Thyroid gland (tissue), 4 donors: ENCODE measurements at regions not wholly inside any gene's neighbourhood (a gene's known extent, or its start where the extent isn't known, plus 50 kb on each side); places are given as distances from the start of the nearest gene placed in this dataset.

ENCODE experiments used
- DNase-seq, 2 donors: peaks; one replicate each; pipeline ENCODE4 v3.0.0-alpha.2; 2019
- H3K27ac ChIP-seq, 3 donors: fragments of 200-600 bp; sonication (generic); 1 replicate in 2 of 3; 2 replicates in 1 of 3; pipeline ENCODE4 v1.5.1; 2016 to 2019; ENCODE audit warnings: mild to moderate bottlenecking in 1 of 3, moderate library complexity in 1 of 3
- H3K27me3 ChIP-seq: fragments of 200-600 bp; sonication (generic); one replicate; pipeline ENCODE4 v1.5.1; 2019
- H3K36me3 ChIP-seq, 2 donors: fragments of 200-600 bp; sonication (generic); one replicate each; pipeline ENCODE4 v1.5.1; 2016 to 2019
- H3K4me1 ChIP-seq, 2 donors: fragments of 200-600 bp; sonication (generic); one replicate each; pipeline ENCODE4 v1.5.1; 2017 to 2019
- H3K4me3 ChIP-seq, 3 donors: fragments of 200-600 bp; sonication (generic); replicated peaks in 1 of 3; 1 replicate in 2 of 3; 2 replicates in 1 of 3; pipeline ENCODE4 v1.5.1; 2016; ENCODE audit warnings: mild to moderate bottlenecking in 1 of 3
- H3K9me3 ChIP-seq: fragments of 200-600 bp; sonication (generic); one replicate; pipeline ENCODE4 v1.5.1; 2017
- POLR2A ChIP-seq, 2 donors: fragments of 450-650 bp; IDR thresholded peaks; one replicate each; pipeline ENCODE4 v1.6.1; 2017; ENCODE audit warnings: antibody characterized with exemption in 2 of 2, mild to moderate bottlenecking in 2 of 2, moderate library complexity in 1 of 2
- WGBS, 2 donors: methylation state at CpG; one replicate each; pipeline ENCODE4 v1.1.5; 2017; 5-methylcytosine and 5-hydroxymethylcytosine counted together
- intact Hi-C: fragments of 100-400 bp; cut with DNase I; formaldehyde crosslinking; loops from one replicate; pipeline ENCODE4 v1.15.1; 2023
- TF ChIP-seq, protein P1 (sequence below), 6 experiments: fragments of 200-600 bp in 3 of 6; fragments of 450-650 bp in 3 of 6; sonication (generic) in 3 of 6; IDR thresholded peaks; one replicate each; pipeline ENCODE4 v1.5.1; 2016 to 2019; ENCODE audit warnings: antibody characterized with exemption in 6 of 6, mild to moderate bottlenecking in 2 of 6, inconsistent platforms in 1 of 6, moderate library complexity in 1 of 6

DNA sequence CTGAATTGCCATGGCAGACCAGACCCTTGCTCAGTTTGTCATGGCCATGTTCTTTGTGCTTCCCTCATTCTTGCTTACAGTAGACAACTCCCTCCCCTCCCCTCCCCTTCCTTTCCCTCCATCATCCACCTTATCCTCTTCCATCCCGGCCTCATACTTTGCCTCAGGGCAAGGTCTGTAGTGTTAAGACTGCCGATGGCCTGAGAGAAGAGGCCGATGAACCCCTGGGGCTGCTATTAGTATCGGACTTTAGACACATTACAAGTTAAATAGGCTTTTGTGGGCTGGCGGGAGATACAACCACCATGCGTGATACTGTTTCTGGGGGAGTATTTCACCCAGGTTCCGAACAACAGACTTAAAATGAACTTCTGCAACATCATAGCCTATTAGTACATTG is 364.5 kb upstream of the ZFHX3 start:
- no peak for TF ChIP-seq POLR2A (IDR thresholded peaks at IDR 0.05)
- TF ChIP-seq, protein P1, sequence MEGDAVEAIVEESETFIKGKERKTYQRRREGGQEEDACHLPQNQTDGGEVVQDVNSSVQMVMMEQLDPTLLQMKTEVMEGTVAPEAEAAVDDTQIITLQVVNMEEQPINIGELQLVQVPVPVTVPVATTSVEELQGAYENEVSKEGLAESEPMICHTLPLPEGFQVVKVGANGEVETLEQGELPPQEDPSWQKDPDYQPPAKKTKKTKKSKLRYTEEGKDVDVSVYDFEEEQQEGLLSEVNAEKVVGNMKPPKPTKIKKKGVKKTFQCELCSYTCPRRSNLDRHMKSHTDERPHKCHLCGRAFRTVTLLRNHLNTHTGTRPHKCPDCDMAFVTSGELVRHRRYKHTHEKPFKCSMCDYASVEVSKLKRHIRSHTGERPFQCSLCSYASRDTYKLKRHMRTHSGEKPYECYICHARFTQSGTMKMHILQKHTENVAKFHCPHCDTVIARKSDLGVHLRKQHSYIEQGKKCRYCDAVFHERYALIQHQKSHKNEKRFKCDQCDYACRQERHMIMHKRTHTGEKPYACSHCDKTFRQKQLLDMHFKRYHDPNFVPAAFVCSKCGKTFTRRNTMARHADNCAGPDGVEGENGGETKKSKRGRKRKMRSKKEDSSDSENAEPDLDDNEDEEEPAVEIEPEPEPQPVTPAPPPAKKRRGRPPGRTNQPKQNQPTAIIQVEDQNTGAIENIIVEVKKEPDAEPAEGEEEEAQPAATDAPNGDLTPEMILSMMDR (IDR thresholded peaks at IDR 0.05) = no peak
- Histone ChIP-seq H3K9me3 (no peaks in the 10 kb centered on the region), H3K4me1 (no peaks in the 10 kb centered on the region), H3K4me3 (no peak overlapping the region), H3K27ac (no peak overlapping the region), H3K27me3 (no peaks in the 10 kb centered on the region), H3K36me3 (no peaks in the 10 kb centered on the region)
- 92 to 97% methylated on average over 7 of the region's 7 CpGs for WGBS, 2 donors
- no peak for DNase-seq
- intact Hi-C loops = no loop called here

DNA sequence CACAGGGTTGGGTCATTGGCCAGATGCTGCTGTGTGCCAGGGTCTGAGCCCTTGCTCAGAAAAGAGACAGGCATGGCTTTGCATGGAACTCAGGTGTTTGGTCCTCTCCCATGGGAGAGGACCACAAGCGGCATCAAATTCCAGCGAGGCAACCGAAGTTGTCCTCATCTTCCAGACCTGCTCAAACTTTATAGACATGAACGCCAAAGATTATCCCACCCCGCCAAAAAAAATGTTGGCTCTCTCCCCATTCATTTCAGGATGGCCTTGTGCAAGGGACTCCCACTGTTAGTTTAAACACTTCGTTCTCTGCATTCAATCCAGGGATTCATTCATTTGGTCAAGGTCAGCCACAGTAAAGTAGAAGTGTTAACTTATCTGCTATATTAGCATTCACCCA is 360.8 kb upstream of the ZFHX3 start:
- H3K9me3 ChIP-seq = no peaks in the 10 kb centered on the region
- H3K4me1 ChIP-seq = no peaks in the 10 kb centered on the region
- H3K27ac ChIP-seq = no peak overlapping the region
- TF ChIP-seq POLR2A (IDR thresholded peaks at IDR 0.05) = no peak
- TF ChIP-seq, protein P1 (IDR thresholded peaks at IDR 0.05) = no peak
- DNase-seq = no peak
- no peak overlapping the region for H3K4me3 ChIP-seq
- intact Hi-C loops = no loop called here
- no peaks in the 10 kb centered on the region for H3K27me3 ChIP-seq
- 87 to 95% methylated on average over 6 of the region's 6 CpGs for WGBS, 2 donors
- H3K36me3 ChIP-seq = no peaks in the 10 kb centered on the region

DNA sequence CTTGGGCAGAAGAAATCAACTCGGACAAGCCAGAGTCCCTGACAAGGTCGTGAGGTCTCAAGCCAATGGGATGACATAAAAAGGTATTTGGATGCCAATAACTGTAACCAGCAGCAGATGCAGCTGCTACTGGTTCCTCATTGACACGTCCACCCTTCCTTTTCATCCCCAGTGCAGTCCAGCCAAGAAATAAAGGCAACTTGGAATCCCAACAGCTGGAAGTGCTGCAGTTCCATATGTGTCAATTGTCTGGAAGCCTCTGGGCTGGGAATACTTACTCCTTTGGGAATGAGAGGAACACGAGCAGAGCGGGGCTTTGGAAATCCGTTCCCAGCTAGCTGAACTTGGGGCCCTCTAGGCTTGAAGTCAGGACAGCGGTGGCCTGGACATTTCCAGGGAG is 360.4 kb upstream of the ZFHX3 start:
- Histone ChIP-seq H3K4me3 (no peak overlapping the region), H3K4me1 (no peaks in the 10 kb centered on the region), H3K9me3 (no peaks in the 10 kb centered on the region), H3K36me3 (no peaks in the 10 kb centered on the region), H3K27ac (no peak overlapping the region), H3K27me3 (no peaks in the 10 kb centered on the region)
- no peak for DNase-seq
- WGBS, 2 donors = 67 to 86% methylated on average over 7 of the region's 7 CpGs
- intact Hi-C loops = no loop called here
- TF ChIP-seq, protein P1 (IDR thresholded peaks at IDR 0.05) = no peak

DNA sequence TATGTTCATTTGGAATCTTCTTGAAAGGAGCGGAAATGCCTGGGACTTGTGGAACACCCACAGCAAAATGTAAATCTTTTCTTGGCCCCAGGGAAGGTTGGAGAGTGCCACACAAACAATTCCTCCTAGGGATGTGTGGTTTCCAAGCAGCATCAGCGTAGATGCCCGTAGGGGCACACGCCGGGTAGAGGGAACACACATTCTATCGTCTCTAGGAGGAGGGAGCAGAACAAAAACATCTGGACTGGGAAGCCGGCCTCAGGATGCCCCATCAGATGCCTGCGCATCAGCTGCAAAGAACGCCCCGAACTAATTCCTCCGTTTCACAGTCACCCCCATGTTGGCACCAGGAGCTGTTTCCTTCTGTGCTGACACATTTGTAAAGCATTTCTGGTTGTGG is 357.9 kb upstream of the ZFHX3 start:
- WGBS, 2 donors = 91 to 95% methylated on average over 11 of the region's 11 CpGs
- no peaks in the 10 kb centered on the region for H3K9me3 ChIP-seq
- no peaks in the 10 kb centered on the region for H3K27me3 ChIP-seq
- H3K27ac ChIP-seq = no peak overlapping the region
- intact Hi-C loops = no loop called here
- H3K36me3 ChIP-seq = no peaks in the 10 kb centered on the region
- H3K4me3 ChIP-seq = no peak overlapping the region
- no peaks in the 10 kb centered on the region for H3K4me1 ChIP-seq
- no peak for TF ChIP-seq POLR2A (IDR thresholded peaks at IDR 0.05)
- TF ChIP-seq, protein P1 (IDR thresholded peaks at IDR 0.05) = no peak
- DNase-seq = no peak

DNA sequence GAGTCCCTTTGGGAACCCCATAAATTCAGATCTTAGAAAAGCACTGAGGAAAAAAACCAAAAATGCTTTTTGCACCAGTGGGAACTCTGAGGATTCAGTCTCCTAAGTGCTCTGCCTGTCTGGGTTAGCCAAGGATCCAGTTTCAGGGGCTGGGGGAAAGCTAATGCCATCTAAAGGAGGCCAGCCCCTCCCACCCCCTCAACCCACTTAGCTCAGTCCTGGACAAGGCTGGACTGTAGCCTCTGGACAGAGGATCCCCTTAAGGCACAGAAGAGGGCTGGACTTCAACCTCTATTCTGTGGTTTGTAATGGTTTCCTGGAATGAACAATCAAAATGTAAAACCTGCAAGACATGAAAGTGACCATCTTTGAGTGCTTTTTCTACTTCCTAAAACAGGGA is 356.1 kb upstream of the ZFHX3 start:
- H3K4me1 ChIP-seq = peaks cover 0 to 4% of the 10 kb centered on the region in 2 donors
- H3K4me3 ChIP-seq = no peak overlapping the region
- DNase-seq = no peak
- H3K27me3 ChIP-seq = no peaks in the 10 kb centered on the region
- H3K27ac ChIP-seq = no peak overlapping the region
- H3K36me3 ChIP-seq = no peaks in the 10 kb centered on the region
- intact Hi-C loops = no loop called here
- H3K9me3 ChIP-seq = no peaks in the 10 kb centered on the region
- TF ChIP-seq POLR2A (IDR thresholded peaks at IDR 0.05) = no peak
- TF ChIP-seq, protein P1 (IDR thresholded peaks at IDR 0.05) = no peak
